ENCODE measurements at regions not wholly inside any gene's neighbourhood (a gene's known extent, or its start where the extent isn't known, plus 50 kb on each side); places are given as distances from the start of the nearest gene placed in this dataset.

DNA sequence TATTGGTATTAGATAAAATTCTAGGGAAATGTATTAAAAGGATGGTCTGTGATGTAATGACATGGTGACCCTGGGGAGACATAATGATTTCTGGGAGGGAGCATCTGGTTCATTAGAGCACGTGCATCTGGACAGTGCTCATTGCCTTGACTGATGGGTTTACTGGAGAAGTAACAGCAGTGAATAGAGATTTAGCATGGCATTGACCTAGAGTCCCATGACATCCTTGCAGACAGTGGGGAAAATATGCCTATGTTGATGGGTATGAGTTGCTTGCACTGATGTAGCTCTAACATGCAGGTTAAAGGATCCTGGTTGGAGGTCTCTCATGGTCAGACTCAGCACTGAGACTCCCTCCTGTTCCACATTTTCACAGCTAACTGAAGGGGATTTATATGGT, 164.1 kb upstream of the OLIG3 start:
- no peak overlapping the region for H3K18ac ChIP-seq (ENCODE audit: extremely low read depth, low read length)
- H4K5ac ChIP-seq (ENCODE audit: insufficient read length, low read depth, low read length) = no peak overlapping the region
- H3K9me3 ChIP-seq (ENCODE audit: insufficient read depth in 2 of 2, low read depth in 1 of 2, low read length in 1 of 2) = peaks cover 23 to 25% of the 10 kb centered on the region in 2 experiments; a peak in 3 of 4 replicates
- DNase-seq (ENCODE audit: low read depth in 1 of 2, low spot score in 2 of 2) = no peak
- no peak overlapping the region for H4K91ac ChIP-seq (replicated peaks; ENCODE audit: insufficient read length, low read length)
- peaks cover 0 to 1% (median 0%) of the 10 kb centered on the region in 4 experiments; a peak in 1 of 8 replicates for H3K36me3 ChIP-seq (ENCODE audit: control insufficient read depth in 2 of 4, insufficient read depth in 4 of 4, low read length in 3 of 4)
- H3K4me2 ChIP-seq (ENCODE audit: insufficient read depth in 1 of 2, low read depth in 2 of 2, low read length in 2 of 2) = no peak overlapping the region
- H4K8ac ChIP-seq (ENCODE audit: extremely low read depth, insufficient read depth, low read length) = no peak overlapping the region
- no peak overlapping the region for H2AK5ac ChIP-seq (ENCODE audit: low read depth, low read length)
- H2BK5ac ChIP-seq (ENCODE audit: low read depth, low read length) = no peak overlapping the region
- H3K4me1 ChIP-seq (replicated peaks in 1 of 4; ENCODE audit: control insufficient read depth in 3 of 4, insufficient read depth in 4 of 4, low read length in 3 of 4) = no peaks in the 10 kb centered on the region
- no peak overlapping the region for H3K4ac ChIP-seq (replicated peaks; ENCODE audit: insufficient read length, low read depth, low read length)
- no peak for FAIRE-seq
- TF ChIP-seq CREB1 (IDR thresholded peaks at IDR 0.05) = no peak
- TF ChIP-seq BACH1 (IDR thresholded peaks at IDR 0.05; ENCODE audit: low read length) = no peak
- TF ChIP-seq SIN3A (conservative IDR thresholded peaks at IDR 0.05 in 1 of 2, IDR thresholded peaks at IDR 0.05 in 1 of 2; ENCODE audit: low read depth in 1 of 2, low read length in 2 of 2) = no peak
- TF ChIP-seq PHF8 (conservative IDR thresholded peaks at IDR 0.05; ENCODE audit: low read depth, low read length) = no peak
- TF ChIP-seq RFX5 (IDR thresholded peaks at IDR 0.05; ENCODE audit: borderline replicate concordance, low read depth, low read length) = no peak
- no peak for TF ChIP-seq RNF2 (IDR thresholded peaks at IDR 0.05; ENCODE audit: borderline replicate concordance, low read depth, low read length, missing control alignments, poor library complexity, severe bottlenecking)
- H3K14ac ChIP-seq (ENCODE audit: insufficient read length) = no peak overlapping the region
- no peak overlapping the region for H2BK120ac ChIP-seq (replicated peaks; ENCODE audit: low read depth, low read length)
- WGBS, 2 experiments (ENCODE audit: extremely low coverage in 1 of 2, insufficient coverage in 1 of 2, insufficient read length in 1 of 2, insufficient replicate concordance in 2 of 2, low coverage in 1 of 2, low lambda C conversion rate in 2 of 2, missing lambda C conversion rate in 1 of 2) = 94% methylated on average over 1 of the region's 1 CpG; no CpG with 5 or more reads in 1 of the 2 experiments
- CTCF ChIA-PET (ENCODE audit: partially characterized antibody) = interaction anchor here (0.6 to 1.7 kb wide), 5 partner anchors 17 to 582 kb away, joined by 3 to 6 read pairs (median 3); no protein-coding TSS in a partner anchor
- no peak overlapping the region for H3K27ac ChIP-seq (ENCODE audit: low read depth, low read length)
- H3K4me3 ChIP-seq (ENCODE audit: extremely low read depth in 1 of 4, insufficient read depth in 2 of 4, low read depth in 3 of 4, low read length in 4 of 4) = no peak overlapping the region
- no peaks in the 10 kb centered on the region for H3K23me2 ChIP-seq (ENCODE audit: low read depth, low read length)
- H2BK15ac ChIP-seq (ENCODE audit: low read length) = no peak overlapping the region
- H2BK12ac ChIP-seq (ENCODE audit: low read depth, low read length) = no peak overlapping the region
- POLR2A ChIA-PET (ENCODE audit: partially characterized antibody) = no interaction called here
- no peak overlapping the region for H3K56ac ChIP-seq (replicated peaks; ENCODE audit: insufficient read length, low read depth, low read length)
- H3K9ac ChIP-seq (replicated peaks in 1 of 4; ENCODE audit: extremely low read depth in 1 of 4, low read depth in 3 of 4, low read length in 3 of 4) = no peak overlapping the region
- peaks cover 0 to 1% (median 0%) of the 10 kb centered on the region in 4 experiments; a peak in 1 of 7 replicates for H3K27me3 ChIP-seq (replicated peaks in 1 of 4; ENCODE audit: control insufficient read depth in 3 of 4, extremely low read depth in 1 of 4, insufficient read depth in 3 of 4, low read length in 3 of 4)
- H3K23ac ChIP-seq (ENCODE audit: insufficient read length) = no peak overlapping the region
- no peak overlapping the region for H2AFZ ChIP-seq (ENCODE audit: low read length)
- H4K20me1 ChIP-seq (replicated peaks in 1 of 2; ENCODE audit: control insufficient read depth in 1 of 2, insufficient read depth in 2 of 2, low read length in 2 of 2) = no peaks in the 10 kb centered on the region
- no peak overlapping the region for H2BK20ac ChIP-seq (ENCODE audit: low read length)
- no peaks in the 10 kb centered on the region for H3K79me1 ChIP-seq (ENCODE audit: low read depth, low read length)
- H3K79me2 ChIP-seq (ENCODE audit: control insufficient read depth in 1 of 2, insufficient read depth in 2 of 2, low read length in 2 of 2) = no peaks in the 10 kb centered on the region

All from H1 (cell line).